CD14-positive monocyte (primary cell): ENCODE measurements at regions not wholly inside any gene's neighbourhood (a gene's known extent, or its start where the extent isn't known, plus 50 kb on each side); places are given as distances from the start of the nearest gene placed in this dataset.
A peak's percentile ranks its signal among the peaks of the same experiment; 100 is the strongest.

Experiments
- DNase-seq, 3 donors: peaks; one replicate each; pipeline ENCODE4 v3.0.0-alpha.2; 2011 to 2022
- H2AFZ ChIP-seq: 2 replicates; pipeline ENCODE4 v1.6.0; 2012; ENCODE audit warnings: mild to moderate bottlenecking, low read depth, low read length, inconsistent platforms; ENCODE audit not compliant: insufficient read depth, poor library complexity, severe bottlenecking
- H3K27ac ChIP-seq, 2 donors: 1 replicate in 1 of 2; 2 replicates in 1 of 2; pipeline ENCODE4 v1.5.1; 2012 to 2013; ENCODE audit warnings: low read length in 2 of 2, control low read depth in 1 of 2, inconsistent platforms in 1 of 2, low read depth in 1 of 2, mild to moderate bottlenecking in 1 of 2
- H3K27me3 ChIP-seq, 2 donors: one replicate each; pipeline versions ENCODE4 v1.6.0 to v1.6.1; 2011 to 2013; ENCODE audit warnings: low read length in 2 of 2; ENCODE audit not compliant: control insufficient read depth in 2 of 2, insufficient read depth in 2 of 2
- H3K36me3 ChIP-seq, 2 donors: replicated peaks in 1 of 2; 1 replicate in 1 of 2; 2 replicates in 1 of 2; pipeline versions ENCODE4 v1.5.1 to v1.6.1; 2012 to 2013; ENCODE audit warnings: low read length in 2 of 2, control low read depth in 1 of 2, inconsistent platforms in 1 of 2, mild to moderate bottlenecking in 1 of 2; ENCODE audit not compliant: insufficient read depth in 2 of 2, control insufficient read depth in 1 of 2
- H3K4me1 ChIP-seq, 2 donors: 1 replicate in 1 of 2; 2 replicates in 1 of 2; pipeline versions ENCODE4 v1.5.1 to v1.6.1; 2012 to 2013; ENCODE audit warnings: low read length in 2 of 2, control low read depth in 1 of 2, inconsistent platforms in 1 of 2, mild to moderate bottlenecking in 1 of 2, moderate library complexity in 1 of 2; ENCODE audit not compliant: insufficient read depth in 2 of 2, control insufficient read depth in 1 of 2
- H3K4me2 ChIP-seq: replicated peaks from 2 replicates; pipeline ENCODE3; 2012; ENCODE audit warnings: low read length, moderate library complexity, mild to moderate bottlenecking; ENCODE audit not compliant: poor library complexity, severe bottlenecking; ENCODE audit errors: extremely low read depth
- H3K4me3 ChIP-seq, 3 experiments: fragments of 200-600 bp in 1 of 3; sonication (generic) in 1 of 3; replicated peaks in 1 of 3; 1 replicate in 2 of 3; 2 replicates in 1 of 3; pipeline ENCODE4 v1.5.1; 2011 to 2013; ENCODE audit warnings: low read length in 3 of 3, mild to moderate bottlenecking in 3 of 3, control low read depth in 2 of 3, low read depth in 2 of 3, inconsistent platforms in 1 of 3, moderate library complexity in 1 of 3
- H3K79me2 ChIP-seq: 2 replicates; pipeline ENCODE4 v1.6.0; 2012; ENCODE audit warnings: mild to moderate bottlenecking, control low read depth, inconsistent platforms, low read length, moderate library complexity; ENCODE audit not compliant: insufficient read depth
- H3K9ac ChIP-seq: 2 replicates; pipeline ENCODE4 v1.6.0; 2017; ENCODE audit warnings: low read length, mild to moderate bottlenecking; ENCODE audit not compliant: insufficient read depth, poor library complexity, severe bottlenecking
- H3K9me3 ChIP-seq, 2 donors: replicated peaks in 1 of 2; 1 replicate in 1 of 2; 2 replicates in 1 of 2; pipeline versions ENCODE4 v1.5.1 to v1.6.1; 2012 to 2013; ENCODE audit warnings: low read length in 2 of 2, control low read depth in 1 of 2; ENCODE audit not compliant: control insufficient read depth in 1 of 2, insufficient read depth in 1 of 2
- H4K20me1 ChIP-seq: 2 replicates; pipeline ENCODE4 v1.6.0; 2012; ENCODE audit warnings: mild to moderate bottlenecking, low read length, control low read depth, moderate library complexity; ENCODE audit not compliant: insufficient read depth
- H3K27ac Mint-ChIP-seq, 7 donors: one replicate each; pipeline ENCODE4 v1.8.0; 2020; ENCODE audit warnings: mild to moderate bottlenecking in 7 of 7, mixed read lengths in 7 of 7, moderate library complexity in 6 of 7, inconsistent platforms in 2 of 7
- H3K27me3 Mint-ChIP-seq, 3 donors: one replicate each; pipeline ENCODE4 v1.8.0; 2021 to 2022; ENCODE audit warnings: low read depth in 3 of 3, mild to moderate bottlenecking in 3 of 3, mixed read lengths in 3 of 3, moderate library complexity in 3 of 3, inconsistent platforms in 1 of 3
- H3K36me3 Mint-ChIP-seq, 2 donors: one replicate each; pipeline ENCODE4 v1.8.0; 2020; ENCODE audit warnings: mixed read lengths in 2 of 2, inconsistent platforms in 1 of 2, mild to moderate bottlenecking in 1 of 2
- H3K4me1 Mint-ChIP-seq: one replicate; pipeline ENCODE4 v1.8.0; 2020; ENCODE audit warnings: mild to moderate bottlenecking, mixed read lengths
- H3K4me3 Mint-ChIP-seq, 2 donors: one replicate each; pipeline ENCODE4 v1.8.0; 2020; ENCODE audit warnings: mild to moderate bottlenecking in 2 of 2, mixed read lengths in 2 of 2, moderate library complexity in 1 of 2
- H3K9me3 Mint-ChIP-seq, 7 donors: one replicate each; pipeline ENCODE4 v1.8.0; 2020 to 2022; ENCODE audit warnings: mixed read lengths in 7 of 7, mild to moderate bottlenecking in 6 of 7, moderate library complexity in 6 of 7, inconsistent platforms in 2 of 7
- CTCF ChIP-seq: fragments of 200-600 bp; IDR thresholded peaks from one replicate; pipeline ENCODE4 v1.8.0; 2022; ENCODE audit warnings: antibody characterized with exemption, mild to moderate bottlenecking
- WGBS: methylation state at CpG from one replicate; pipeline ENCODE4 v1.1.5; 2013; ENCODE audit warnings: missing lambda C conversion rate; ENCODE audit not compliant: insufficient coverage; 5-methylcytosine and 5-hydroxymethylcytosine counted together
- intact Hi-C, 2 donors: fragments of 100-400 bp; cut with micrococcal nuclease; formaldehyde crosslinking; loops; one replicate each; pipeline versions ENCODE4 v1.15.0 to v1.15.1; 2023

- Histone ChIP-seq H3K9me3 (peaks cover 7 to 12% of the 10 kb centered on the region in 2 donors), H3K4me3 (no peak overlapping the region), H4K20me1 (no peaks in the 10 kb centered on the region), H3K79me2 (no peaks in the 10 kb centered on the region), H3K27ac (no peak overlapping the region), H3K4me1 (no peaks in the 10 kb centered on the region), H3K4me2 (no peak overlapping the region), H3K9ac (no peak overlapping the region), H3K27me3 (no peaks in the 10 kb centered on the region), H2AFZ (no peak overlapping the region), H3K36me3 (no peaks in the 10 kb centered on the region)
- H3K4me1 Mint-ChIP-seq, result no peaks in the 10 kb centered on the region
- H3K36me3 Mint-ChIP-seq, result no peaks in the 10 kb centered on the region
- peaks cover 0 to 10% (median 5%) of the 10 kb centered on the region in 7 donors for H3K9me3 Mint-ChIP-seq
- intact Hi-C loops, result no loop called here
- TF ChIP-seq CTCF, result no peak
- H3K27ac Mint-ChIP-seq, result peak overlapping the region in 1 of 7 donors; percentile 4
- no peaks in the 10 kb centered on the region for H3K27me3 Mint-ChIP-seq
- no peak for DNase-seq
- no peak overlapping the region for H3K4me3 Mint-ChIP-seq
These were observed 601.8 kb downstream of the TYW1 start for GRCh38 chr7:67598469-67598868.

GRCh38 chr7:67599331-67600062 lies 602.9 kb downstream of the TYW1 start:
- H3K36me3 Mint-ChIP-seq, result no peaks in the 10 kb centered on the region
- H3K9ac ChIP-seq, result no peak overlapping the region
- intact Hi-C loops, result no loop called here
- no peaks in the 10 kb centered on the region for H3K27me3 Mint-ChIP-seq
- H3K27me3 ChIP-seq, result no peaks in the 10 kb centered on the region
- H3K79me2 ChIP-seq, result no peaks in the 10 kb centered on the region
- H4K20me1 ChIP-seq, result no peaks in the 10 kb centered on the region
- no peak for TF ChIP-seq CTCF
- H3K4me3 ChIP-seq, result no peak overlapping the region
- 98% methylated on average over 8 of the region's 10 CpGs for WGBS
- no peaks in the 10 kb centered on the region for H3K4me1 ChIP-seq
- H3K36me3 ChIP-seq, result no peaks in the 10 kb centered on the region
- H3K27ac ChIP-seq, result no peak overlapping the region
- peaks cover 0 to 10% (median 6%) of the 10 kb centered on the region in 7 donors for H3K9me3 Mint-ChIP-seq
- no peak overlapping the region for H2AFZ ChIP-seq
- no peak for DNase-seq
- no peak overlapping the region for H3K4me3 Mint-ChIP-seq
- peaks cover 11 to 12% of the 10 kb centered on the region in 2 donors for H3K9me3 ChIP-seq
- no peak overlapping the region for H3K4me2 ChIP-seq
- H3K27ac Mint-ChIP-seq, result no peak overlapping the region
- no peaks in the 10 kb centered on the region for H3K4me1 Mint-ChIP-seq
